Dedifferentiated amniotic fluid mesenchymal stem cell (primary cell): ENCODE measurements at regions not wholly inside any gene's neighbourhood (a gene's known extent, or its start where the extent isn't known, plus 50 kb on each side); places are given as distances from the start of the nearest gene placed in this dataset.
"Not testable (repeated sequence)": the region's sequence is repeated elsewhere in the genome, so short reads cannot be mapped to it uniquely, and the experiment has no call there.

Source experiments
- DNase-seq: peaks from one replicate; pipeline ENCODE4 v3.0.0-alpha.2; 2016; ENCODE audit errors: extremely low spot score

- peak; percentile 31 for DNase-seq
Observed at GRCh38 chr14:88983755-88984154, 159.3 kb downstream of the TTC8 start.

- DNase-seq: no peak
Observed at GRCh38 chr14:88985654-88986053, 161.2 kb downstream of the TTC8 start.

- no peak for DNase-seq
Observed at GRCh38 chr14:88986146-88986841, 161.8 kb downstream of the TTC8 start.

- DNase-seq: not testable (repeated sequence)
Observed at GRCh38 chr14:88986908-88987307, 162.5 kb downstream of the TTC8 start.

- no peak for DNase-seq
Observed at GRCh38 chr14:88987516-88987915, 163.1 kb downstream of the TTC8 start.

- no peak for DNase-seq
Observed at GRCh38 chr14:88989911-88990310, 165.5 kb downstream of the TTC8 start.

- no peak for DNase-seq
Observed at GRCh38 chr14:88990856-88991255, 166.4 kb downstream of the TTC8 start.

- DNase-seq: no peak
Observed at GRCh38 chr14:88992011-88992410, 167.6 kb downstream of the TTC8 start.

- no peak for DNase-seq
Observed at GRCh38 chr14:88993946-88994345, 169.5 kb downstream of the TTC8 start.

GRCh38 chr14:88995437-88996198 lies 171.2 kb downstream of the TTC8 start:
- DNase-seq: no peak

GRCh38 chr14:88998027-88998426 lies 173.6 kb downstream of the TTC8 start:
- DNase-seq: no peak

GRCh38 chr14:88999137-88999536 lies 174.7 kb downstream of the TTC8 start:
- DNase-seq: no peak

- DNase-seq: peak; percentile 67
Observed at GRCh38 chr14:89000007-89000942, 175.8 kb downstream of the TTC8 start.

GRCh38 chr14:89004166-89004565 lies 179.7 kb downstream of the TTC8 start:
- no peak for DNase-seq

- DNase-seq: no peak
Observed at GRCh38 chr14:89007906-89008305, 183.5 kb downstream of the TTC8 start.

GRCh38 chr14:89011355-89012281 lies 187.2 kb downstream of the TTC8 start:
- DNase-seq: no peak

- DNase-seq: no peak
Observed at GRCh38 chr14:89012282-89013097, 188.0 kb downstream of the TTC8 start.

- no peak for DNase-seq
Observed at GRCh38 chr14:89013098-89013504, 188.7 kb downstream of the TTC8 start.

GRCh38 chr14:89013698-89014568 lies 189.5 kb downstream of the TTC8 start:
- DNase-seq: no peak

GRCh38 chr14:89014569-89014850 lies 190.1 kb downstream of the TTC8 start:
- no peak for DNase-seq
